GM23248 (cell line): ENCODE measurements at regions not wholly inside any gene's neighbourhood (a gene's known extent, or its start where the extent isn't known, plus 50 kb on each side); places are given as distances from the start of the nearest gene placed in this dataset.

Source experiments
- DNase-seq: peaks from one replicate; pipeline ENCODE4 v3.0.0-alpha.2; 2015
- H2AFZ ChIP-seq: fragments of 200-600 bp; sonication (generic); 2 replicates; pipeline ENCODE4 v1.6.1; 2016; ENCODE audit warnings: antibody characterized with exemption
- H3F3A ChIP-seq: fragments of 200-600 bp; sonication (generic); 2 replicates; pipeline ENCODE4 v1.6.1; 2016; ENCODE audit warnings: mild to moderate bottlenecking, antibody characterized with exemption, mixed run types; ENCODE audit not compliant: insufficient read depth
- H3K27ac ChIP-seq: fragments of 200-600 bp; sonication (generic); 2 replicates; pipeline ENCODE4 v1.5.1; 2016; ENCODE audit warnings: mild to moderate bottlenecking
- H3K27me3 ChIP-seq: fragments of 200-600 bp; sonication (generic); replicated peaks from 2 replicates; pipeline ENCODE4 v1.6.1; 2016; ENCODE audit warnings: mild to moderate bottlenecking; ENCODE audit not compliant: insufficient read depth
- H3K36me3 ChIP-seq: fragments of 200-600 bp; sonication (generic); 2 replicates; pipeline ENCODE4 v1.6.1; 2016; ENCODE audit warnings: low read depth, mild to moderate bottlenecking
- H3K4me1 ChIP-seq: fragments of 200-600 bp; sonication (generic); 2 replicates; pipeline ENCODE4 v1.6.1; 2016; ENCODE audit warnings: mild to moderate bottlenecking; ENCODE audit not compliant: insufficient read depth
- H3K4me2 ChIP-seq: fragments of 200-600 bp; sonication (generic); one replicate; pipeline ENCODE4 v1.6.1; 2016; ENCODE audit warnings: mild to moderate bottlenecking; ENCODE audit not compliant: unreplicated experiment
- H3K4me3 ChIP-seq: fragments of 200-600 bp; sonication (generic); 2 replicates; pipeline ENCODE4 v1.5.1; 2016; ENCODE audit warnings: mild to moderate bottlenecking
- H3K79me2 ChIP-seq: fragments of 200-600 bp; sonication (generic); 2 replicates; pipeline ENCODE4 v1.6.1; 2016; ENCODE audit warnings: mild to moderate bottlenecking; ENCODE audit not compliant: insufficient read depth
- H3K9ac ChIP-seq: fragments of 200-600 bp; sonication (generic); 2 replicates; pipeline ENCODE4 v1.6.1; 2016; ENCODE audit warnings: mild to moderate bottlenecking
- H3K9me2 ChIP-seq: fragments of 200-600 bp; sonication (generic); 2 replicates; pipeline ENCODE4 v1.6.1; 2016; ENCODE audit warnings: mixed run types, mild to moderate bottlenecking, moderate library complexity; ENCODE audit not compliant: insufficient read depth
- H3K9me3 ChIP-seq: fragments of 200-600 bp; sonication (generic); one replicate; pipeline ENCODE4 v1.6.1; 2017; ENCODE audit warnings: low read depth
- H4K20me1 ChIP-seq: fragments of 200-600 bp; sonication (generic); 2 replicates; pipeline ENCODE4 v1.6.0; 2016; ENCODE audit not compliant: insufficient read depth
- EZH2 ChIP-seq: fragments of 200-600 bp; sonication (generic); IDR thresholded peaks from 2 replicates; pipeline ENCODE4 v1.6.1; 2018; ENCODE audit warnings: antibody characterized with exemption, mild to moderate bottlenecking; ENCODE audit not compliant: insufficient read depth, poor library complexity, severe bottlenecking
- EZH2phosphoT487 ChIP-seq: fragments of 200-600 bp; sonication (generic); IDR thresholded peaks from 2 replicates; pipeline ENCODE4 v1.6.1; 2018; ENCODE audit warnings: antibody characterized with exemption, moderate library complexity, mild to moderate bottlenecking, low read depth; ENCODE audit not compliant: insufficient read depth
- WGBS, 2 experiments: methylation state at CpG; one replicate each; pipeline ENCODE4 v1.1.6; 2015 to 2017; ENCODE audit warnings: low lambda C conversion rate in 2 of 2, low coverage in 1 of 2; ENCODE audit errors: missing lambda C conversion rate in 2 of 2; 5-methylcytosine and 5-hydroxymethylcytosine counted together
- in situ Hi-C: fragments of 300-500 bp; cut with MboI; formaldehyde crosslinking; loops from 2 replicates; pipeline ENCODE4 v1.15.0; 2020

DNA sequence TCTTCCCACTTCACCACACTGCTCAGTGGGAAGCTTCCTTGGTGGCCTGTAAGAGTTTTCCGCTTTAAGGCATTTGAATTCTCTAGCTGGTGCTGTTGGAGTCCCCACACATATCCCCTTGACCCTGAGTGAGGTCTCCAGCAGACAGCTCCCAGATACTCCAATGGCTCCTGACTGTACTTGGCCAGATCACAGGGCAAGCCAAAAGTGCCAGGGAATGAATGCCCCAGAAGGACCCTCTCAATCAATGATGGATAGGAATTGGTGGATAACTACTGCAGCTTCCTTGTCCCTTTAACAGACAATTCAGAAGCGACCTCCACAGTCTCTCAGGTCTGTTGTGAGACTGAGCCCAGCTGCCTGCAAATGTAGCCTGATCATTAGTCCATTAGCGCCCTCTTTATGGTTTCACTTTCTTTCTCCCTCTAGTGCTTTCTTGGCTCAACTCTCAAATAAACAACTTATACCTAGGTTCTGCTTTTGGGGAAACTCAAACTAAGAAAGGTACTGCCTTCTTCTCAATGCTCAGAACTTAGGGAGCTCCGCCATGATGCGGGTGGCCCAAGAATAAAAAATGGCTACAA lies 283.0 kb downstream of the TCF7L2 start:
- Histone ChIP-seq H3K4me2 (no peak overlapping the region), H3K4me1 (peaks cover 4% of the 10 kb centered on the region; the same call in 1 of the 2 replicates), H3K9me3 (no peaks in the 10 kb centered on the region), H4K20me1 (no peaks in the 10 kb centered on the region), H3F3A (no peaks in the 10 kb centered on the region), H3K9me2 (no peaks in the 10 kb centered on the region), H3K27me3 (0 out of 2 replicates have a peak, but pooled peaks cover 1% of the 10 kb centered on the region), H3K4me3 (no peak overlapping the region), H3K27ac (no peak overlapping the region), H3K9ac (no peak overlapping the region), H3K36me3 (no peaks in the 10 kb centered on the region), H3K79me2 (no peaks in the 10 kb centered on the region), H2AFZ (no peak overlapping the region)
- in situ Hi-C loops = no loop called here
- 82 to 86% methylated on average over 5 of the region's 5 CpGs for WGBS, 2 experiments
- DNase-seq = no peak
- no peak for TF ChIP-seq EZH2phosphoT487
- no peak for TF ChIP-seq EZH2

DNA sequence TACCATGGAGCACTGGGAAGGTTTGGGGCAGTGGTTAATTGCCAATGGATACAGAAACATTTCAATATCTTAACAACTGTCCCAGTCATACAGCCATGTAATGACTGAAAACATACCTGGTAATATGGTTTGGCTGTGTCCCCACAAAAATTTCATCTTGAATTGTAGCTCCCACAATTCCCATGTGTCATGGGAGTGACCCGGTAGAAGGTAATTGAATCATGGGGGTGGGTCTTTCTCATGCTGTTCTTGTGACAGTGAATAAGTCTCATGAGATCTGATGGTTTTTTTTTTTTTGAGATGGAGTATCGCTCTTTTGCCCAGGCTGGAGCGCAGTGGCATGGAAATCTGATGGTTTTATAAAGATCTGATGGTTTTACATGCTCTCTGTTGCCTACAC lies 284.4 kb downstream of the TCF7L2 start:
- DNase-seq = no peak
- H3K9me3 ChIP-seq = no peaks in the 10 kb centered on the region
- no peaks in the 10 kb centered on the region for H3K79me2 ChIP-seq
- no peaks in the 10 kb centered on the region for H3K36me3 ChIP-seq
- no peak for TF ChIP-seq EZH2
- no peak for TF ChIP-seq EZH2phosphoT487
- no peaks in the 10 kb centered on the region for H4K20me1 ChIP-seq
- no peak overlapping the region for H3K4me3 ChIP-seq
- no peaks in the 10 kb centered on the region for H3F3A ChIP-seq
- no peaks in the 10 kb centered on the region for H3K9me2 ChIP-seq
- 0 out of 2 replicates have a peak, but pooled peaks cover 3% of the 10 kb centered on the region for H3K27me3 ChIP-seq
- H3K27ac ChIP-seq = no peak overlapping the region
- 93 to 94% methylated on average over 3 of the region's 3 CpGs for WGBS, 2 experiments
- in situ Hi-C loops = no loop called here
- no peak overlapping the region for H3K9ac ChIP-seq
- H2AFZ ChIP-seq = no peak overlapping the region
- no peak overlapping the region for H3K4me2 ChIP-seq
- H3K4me1 ChIP-seq = no peaks in the 10 kb centered on the region; the same call in 1 of the 2 replicates

DNA sequence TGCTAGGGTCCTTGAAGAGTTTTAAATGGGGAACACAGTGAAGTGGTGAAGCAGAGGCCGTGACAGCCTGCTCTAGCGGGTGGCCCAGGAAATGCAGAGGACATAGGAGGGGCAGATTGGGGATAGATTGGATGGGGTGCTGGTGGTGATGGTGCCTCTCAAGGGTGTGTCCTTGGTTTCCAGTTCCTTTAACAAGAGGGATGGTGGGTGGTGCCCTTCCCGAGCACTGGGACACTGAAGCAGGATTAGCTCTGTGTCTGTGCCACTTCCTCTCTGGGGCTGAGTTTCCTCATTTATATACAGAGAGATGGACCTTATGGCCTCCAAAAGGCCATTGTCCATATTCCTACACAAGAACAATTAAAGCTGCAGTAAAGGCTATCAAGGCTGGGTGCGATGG lies 285.5 kb downstream of the TCF7L2 start:
- TF ChIP-seq EZH2 (no peak), EZH2phosphoT487 (no peak)
- H3F3A ChIP-seq = no peaks in the 10 kb centered on the region
- 0 out of 2 replicates have a peak, but pooled peaks cover 9% of the 10 kb centered on the region for H3K27me3 ChIP-seq
- no peak overlapping the region for H3K27ac ChIP-seq
- no peak overlapping the region for H3K4me2 ChIP-seq
- H2AFZ ChIP-seq = no peak overlapping the region
- DNase-seq = no peak
- H3K4me3 ChIP-seq = no peak overlapping the region
- in situ Hi-C loops = no loop called here
- H3K4me1 ChIP-seq = no peaks in the 10 kb centered on the region
- no peaks in the 10 kb centered on the region for H3K9me3 ChIP-seq
- no peaks in the 10 kb centered on the region for H4K20me1 ChIP-seq
- no peaks in the 10 kb centered on the region for H3K9me2 ChIP-seq
- 97 to 98% methylated on average over 4 of the region's 4 CpGs for WGBS, 2 experiments
- no peaks in the 10 kb centered on the region for H3K79me2 ChIP-seq
- no peaks in the 10 kb centered on the region for H3K36me3 ChIP-seq
- H3K9ac ChIP-seq = no peak overlapping the region

DNA sequence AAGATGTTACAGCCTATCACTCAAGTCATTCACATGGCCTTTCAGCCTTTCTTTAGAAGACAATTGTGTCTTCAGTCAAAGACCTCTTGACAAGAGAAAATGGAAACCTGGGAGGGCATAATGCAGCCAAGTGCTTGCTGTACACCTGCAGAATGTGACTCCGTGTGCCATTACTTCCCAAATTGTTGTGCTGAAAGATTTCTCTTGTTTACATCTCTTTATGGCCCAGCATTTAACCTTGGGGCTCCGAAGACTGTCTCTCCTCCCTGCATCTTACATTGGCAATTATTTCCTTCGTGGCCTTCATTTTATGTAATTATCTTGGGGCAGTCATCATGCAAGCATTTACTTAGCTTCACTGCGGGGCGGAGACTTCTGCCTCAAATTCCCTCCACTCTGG lies 287.0 kb downstream of the TCF7L2 start:
- Histone ChIP-seq H3K27ac (no peak overlapping the region), H3K36me3 (no peaks in the 10 kb centered on the region), H3F3A (no peaks in the 10 kb centered on the region), H3K4me2 (no peak overlapping the region), H3K79me2 (no peaks in the 10 kb centered on the region), H2AFZ (no peak overlapping the region), H3K9me3 (no peaks in the 10 kb centered on the region), H3K27me3 (peaks cover 16% of the 10 kb centered on the region; the same call in 1 of the 2 replicates), H4K20me1 (no peaks in the 10 kb centered on the region), H3K4me1 (no peaks in the 10 kb centered on the region), H3K9me2 (no peaks in the 10 kb centered on the region), H3K9ac (no peak overlapping the region), H3K4me3 (no peak overlapping the region)
- TF ChIP-seq EZH2 = no peak
- no peak for TF ChIP-seq EZH2phosphoT487
- 81 to 94% methylated on average over 5 of the region's 5 CpGs for WGBS, 2 experiments
- DNase-seq = no peak
- in situ Hi-C loops = no loop called here
